GM19240 (cell line): ENCODE measurements at regions not wholly inside any gene's neighbourhood (a gene's known extent, or its start where the extent isn't known, plus 50 kb on each side); places are given as distances from the start of the nearest gene placed in this dataset.

ENCODE experiments used
- DNase-seq: peaks from one replicate; pipeline ENCODE4 v3.0.0; 2011; ENCODE audit warnings: low spot score; ENCODE audit not compliant: insufficient read length

- no peak for DNase-seq
Observed at GRCh38 chr18:53817976-53818950, 406.2 kb downstream of the MBD2 start.

DNA sequence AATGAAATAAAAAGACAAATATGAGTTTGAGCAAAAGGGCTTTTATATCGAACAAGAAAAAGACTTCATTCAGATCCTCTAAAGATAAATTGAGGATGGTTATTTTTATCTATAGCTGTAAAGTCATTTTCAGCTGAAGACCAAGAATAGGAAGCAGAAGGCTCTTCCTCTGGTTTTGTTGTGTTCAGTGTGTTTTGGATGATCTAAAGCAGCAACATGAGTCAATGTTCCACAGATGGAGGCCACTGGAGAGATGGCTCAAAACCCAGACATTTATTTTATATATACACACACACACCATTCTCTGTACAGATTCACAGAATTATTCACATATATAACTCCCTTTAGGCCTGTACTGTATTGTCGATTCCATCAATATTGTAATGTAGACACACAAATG is 424.3 kb downstream of the MBD2 start:
- DNase-seq = no peak

DNA sequence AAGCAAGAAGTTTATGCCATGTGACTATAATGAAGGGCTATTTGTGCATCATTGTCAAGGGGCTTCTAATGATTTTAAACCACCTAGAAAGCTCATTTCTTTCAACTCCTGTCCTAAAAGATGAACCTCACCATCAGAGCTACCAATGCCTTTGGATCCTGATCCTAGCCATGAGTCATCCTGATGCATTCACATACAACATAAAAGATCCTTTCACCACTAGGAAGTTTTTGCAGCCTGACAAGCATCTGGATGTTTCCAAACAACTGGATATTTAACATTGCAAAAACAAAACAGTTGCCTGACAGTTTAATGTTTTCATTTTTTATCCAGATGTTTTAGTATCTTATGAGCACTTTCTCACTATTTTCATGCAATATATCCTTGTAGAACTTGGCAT is 425.3 kb downstream of the MBD2 start:
- DNase-seq = no peak

DNA sequence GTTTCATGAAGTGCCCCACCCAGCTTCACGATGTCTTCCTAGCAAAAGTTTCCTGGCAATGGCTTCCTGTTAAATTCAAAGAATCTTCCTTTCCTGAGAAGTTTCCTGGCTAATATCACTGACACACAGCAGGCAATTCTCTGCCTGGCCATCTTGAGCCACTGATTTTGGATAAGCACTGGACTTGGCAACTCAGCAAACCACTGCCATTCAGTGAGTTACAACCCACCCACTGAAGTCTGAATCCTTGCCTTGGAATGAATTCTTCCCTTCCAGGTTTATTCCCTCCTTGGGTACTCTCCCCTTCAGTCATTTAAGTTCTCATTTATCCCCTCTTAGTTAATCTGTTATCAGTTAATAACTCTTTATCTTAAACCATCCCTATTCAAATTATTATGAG is 426.0 kb downstream of the MBD2 start:
- no peak for DNase-seq

DNA sequence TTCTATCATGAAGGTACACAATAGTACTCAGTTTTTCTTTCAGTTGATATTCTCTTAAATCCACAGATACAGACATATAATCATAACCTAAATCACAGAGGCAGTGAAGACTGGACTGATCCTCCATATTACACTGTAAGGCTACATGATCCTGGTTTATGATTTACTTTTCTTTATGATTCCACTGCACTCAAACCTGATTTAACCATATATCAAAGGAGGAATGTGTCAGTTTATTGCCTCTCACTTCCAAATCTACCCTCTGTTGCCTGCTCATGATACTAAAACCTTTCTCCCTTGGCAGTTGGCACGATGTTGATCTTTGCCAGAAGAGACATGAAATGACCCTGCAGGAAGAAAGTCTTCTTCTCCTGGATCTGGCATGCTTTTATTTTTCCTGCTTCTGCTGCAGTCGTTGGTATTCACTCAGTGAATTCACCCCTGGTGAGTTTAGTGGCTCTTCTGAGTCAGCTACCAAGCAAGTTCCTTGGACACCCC is 426.4 kb downstream of the MBD2 start:
- no peak for DNase-seq

- no peak for DNase-seq
Observed at GRCh38 chr18:53796040-53796729, 428.3 kb downstream of the MBD2 start.

- no peak for DNase-seq
Observed at GRCh38 chr18:53795610-53796009, 428.9 kb downstream of the MBD2 start.

GRCh38 chr18:53795061-53795460 is 429.4 kb downstream of the MBD2 start:
- DNase-seq = no peak

GRCh38 chr18:53792762-53793161 is 431.7 kb downstream of the MBD2 start:
- no peak for DNase-seq

GRCh38 chr18:53790786-53791185 is 433.7 kb downstream of the MBD2 start:
- DNase-seq = no peak

DNA sequence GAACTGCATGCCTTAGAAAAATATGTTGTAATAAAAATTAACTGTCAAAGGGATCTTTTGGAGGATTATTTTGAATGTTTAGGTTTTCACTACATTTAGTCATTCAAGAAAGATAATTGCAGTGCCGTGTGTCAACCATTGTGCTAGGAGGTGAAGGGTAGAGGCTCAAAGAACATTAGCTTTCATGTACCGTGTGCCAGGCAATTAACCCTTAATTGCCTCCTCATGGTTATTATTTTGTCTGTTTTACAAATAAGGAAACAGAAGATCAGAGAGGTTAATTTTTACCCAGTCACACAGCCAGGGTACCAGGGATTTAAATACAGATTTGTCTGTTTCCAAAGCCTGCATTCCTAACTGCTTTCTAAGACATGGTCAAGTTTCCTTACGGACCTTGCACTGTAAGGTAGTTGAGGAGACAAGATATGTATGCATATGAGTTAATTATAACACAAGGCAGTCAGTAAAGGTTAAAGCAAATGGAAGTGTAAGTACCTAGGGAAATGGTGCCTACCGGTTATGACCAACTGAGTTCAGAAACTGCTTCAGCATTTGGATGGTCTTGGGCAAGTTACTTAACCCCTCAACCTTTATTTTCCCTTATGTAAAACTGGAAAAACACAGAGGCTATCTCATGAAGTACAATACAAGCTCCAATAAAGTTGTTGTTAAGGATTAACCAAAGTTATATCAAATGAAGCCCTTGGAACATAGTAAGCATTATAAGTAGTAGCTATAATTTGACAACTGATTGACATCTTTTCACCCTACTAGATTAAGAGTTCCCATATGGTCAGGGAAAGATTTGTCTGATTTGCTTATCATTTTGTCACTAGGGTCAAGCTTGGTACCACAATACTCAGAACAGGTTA is 434.9 kb downstream of the MBD2 start:
- no peak for DNase-seq

GRCh38 chr18:53785811-53786210 is 438.7 kb downstream of the MBD2 start:
- no peak for DNase-seq

DNA sequence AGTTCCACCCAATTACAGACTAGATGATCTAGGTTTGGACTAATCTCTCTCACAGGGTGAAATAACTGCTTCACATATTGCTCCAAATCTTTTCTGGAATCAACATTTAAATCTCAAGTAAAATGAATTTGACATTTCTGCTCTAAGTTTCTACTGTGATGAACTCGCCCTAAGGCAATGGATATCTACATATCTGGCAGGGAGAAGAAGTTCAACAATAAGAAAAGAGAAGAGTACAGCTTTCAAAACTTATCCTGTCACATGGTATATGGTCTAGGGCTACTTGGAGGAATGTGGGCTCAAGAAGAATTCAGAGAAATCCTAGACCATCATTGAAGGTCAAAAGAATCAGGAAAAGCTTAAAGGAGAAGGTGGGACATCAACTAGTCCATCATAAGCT is 440.2 kb downstream of the MBD2 start:
- no peak for DNase-seq

DNA sequence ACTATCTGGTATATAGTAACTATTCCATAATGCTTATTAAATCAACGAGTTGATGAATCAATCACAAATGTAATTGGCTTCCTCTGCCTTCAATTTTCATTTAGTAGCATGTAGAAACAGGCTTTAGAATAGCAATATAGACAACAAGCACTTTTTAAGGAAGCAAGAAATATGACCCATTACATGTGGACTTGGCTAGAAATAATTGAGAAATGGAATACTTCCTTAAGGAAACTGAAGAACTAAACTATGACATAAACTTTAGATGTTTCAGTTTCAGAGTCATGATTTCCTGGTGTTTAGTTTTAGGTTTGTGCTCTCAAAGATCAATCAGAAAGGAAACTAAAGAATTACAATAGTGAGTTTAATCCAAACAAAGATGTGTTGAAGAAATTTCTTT is 443.8 kb downstream of the MBD2 start:
- no peak for DNase-seq

- DNase-seq = no peak
Observed at GRCh38 chr18:53772293-53772692, 452.2 kb downstream of the MBD2 start.

DNA sequence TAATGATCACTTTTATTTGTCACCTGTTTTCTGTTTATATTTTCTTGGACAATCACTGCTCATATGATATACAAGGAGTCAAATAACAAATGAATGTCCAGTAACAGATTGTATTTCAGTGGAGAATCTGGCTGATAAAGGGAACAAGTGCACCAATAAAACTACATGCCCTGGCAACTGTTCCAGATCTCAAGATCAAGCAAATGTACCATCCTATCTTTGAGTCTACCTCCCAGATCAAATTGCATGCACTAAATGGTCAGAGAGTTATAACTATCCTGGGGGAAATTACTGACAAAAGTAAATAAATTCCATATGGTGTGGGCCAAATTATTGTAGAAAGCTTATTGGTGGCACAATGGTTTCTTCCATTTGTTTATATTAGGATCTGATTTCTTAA is 452.8 kb downstream of the MBD2 start:
- DNase-seq = no peak

DNA sequence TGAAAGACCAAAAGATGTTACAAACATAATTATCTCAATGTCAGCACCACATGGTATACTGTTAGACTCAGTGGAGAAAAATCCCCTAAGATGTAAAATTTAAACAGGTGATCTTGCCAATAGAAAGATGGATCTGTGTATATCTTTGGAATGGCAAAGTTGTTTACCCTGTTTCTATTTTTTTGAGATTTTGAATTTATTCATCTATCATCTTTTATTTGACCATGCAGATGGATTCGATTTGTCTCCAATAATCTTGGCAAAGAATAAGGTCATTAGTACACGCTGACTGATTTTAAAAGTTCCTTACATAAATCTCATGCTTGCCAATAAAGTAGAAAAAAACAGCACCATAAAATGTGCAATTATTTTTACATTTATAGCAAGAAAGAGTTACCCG is 459.3 kb downstream of the MBD2 start:
- no peak for DNase-seq

GRCh38 chr18:53764086-53764485 is 460.4 kb downstream of the MBD2 start:
- DNase-seq = no peak

DNA sequence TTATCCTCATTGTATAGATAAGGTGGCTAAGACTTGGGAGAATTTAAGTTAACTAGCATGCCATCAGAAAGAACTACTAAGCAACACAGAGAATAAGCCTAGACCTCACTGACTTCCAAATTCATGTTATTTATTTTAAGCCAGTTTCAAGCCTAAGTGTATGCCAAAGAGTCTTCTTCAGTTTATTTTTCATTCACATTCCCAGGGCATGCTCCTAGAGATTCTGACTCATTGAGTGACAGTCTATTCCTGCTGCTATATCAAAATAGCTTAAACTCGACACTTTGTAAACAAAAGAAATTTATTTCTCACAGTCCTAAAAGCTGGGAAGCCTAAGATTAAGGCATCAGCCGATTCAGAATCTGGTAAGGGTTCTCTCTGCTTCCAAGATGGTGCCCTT is 467.1 kb downstream of the MBD2 start:
- no peak for DNase-seq

- no peak for DNase-seq
Observed at GRCh38 chr18:53756610-53756972, 467.9 kb downstream of the MBD2 start.

GRCh38 chr18:53755914-53756609 is 468.4 kb downstream of the MBD2 start:
- no peak for DNase-seq
